ENCODE measurements at regions not wholly inside any gene's neighbourhood (a gene's known extent, or its start where the extent isn't known, plus 50 kb on each side); places are given as distances from the start of the nearest gene placed in this dataset.
"Not testable (repeated sequence)": the region's sequence is repeated elsewhere in the genome, so short reads cannot be mapped to it uniquely, and the experiment has no call there.

GRCh38 chr14:51351997-51352396 is 112.0 kb downstream of the TMX1 start:
- DNase-seq (ENCODE audit: low read depth): no peak

GRCh38 chr14:51353901-51354300 is 113.9 kb downstream of the TMX1 start:
- no peak for DNase-seq (ENCODE audit: low read depth)

- DNase-seq (ENCODE audit: low read depth): no peak
Measured at GRCh38 chr14:51354846-51355245, 114.8 kb downstream of the TMX1 start.

- no peak for DNase-seq (ENCODE audit: low read depth)
Measured at GRCh38 chr14:51356381-51356780, 116.3 kb downstream of the TMX1 start.

GRCh38 chr14:51357250-51357649 is 117.2 kb downstream of the TMX1 start:
- DNase-seq (ENCODE audit: low read depth): no peak

- DNase-seq (ENCODE audit: low read depth): no peak
Measured at GRCh38 chr14:51360592-51360991, 120.5 kb downstream of the TMX1 start.

- DNase-seq (ENCODE audit: low read depth): no peak
Measured at GRCh38 chr14:51365241-51365965, 125.4 kb downstream of the TMX1 start.

GRCh38 chr14:51366460-51366859 is 126.4 kb downstream of the TMX1 start:
- not testable (repeated sequence) for DNase-seq (ENCODE audit: low read depth)

GRCh38 chr14:51366866-51367599 is 127.0 kb downstream of the TMX1 start:
- not testable (repeated sequence) for DNase-seq (ENCODE audit: low read depth)

GRCh38 chr14:51367600-51367931 is 127.5 kb downstream of the TMX1 start:
- DNase-seq (ENCODE audit: low read depth): no peak

- DNase-seq (ENCODE audit: low read depth): no peak
Measured at GRCh38 chr14:51368721-51369163, 128.7 kb downstream of the TMX1 start.

- DNase-seq (ENCODE audit: low read depth): no peak
Measured at GRCh38 chr14:51369814-51370213, 129.8 kb downstream of the TMX1 start.

GRCh38 chr14:51370758-51371386 is 130.8 kb downstream of the TMX1 start:
- DNase-seq (ENCODE audit: low read depth): no peak

- not testable (repeated sequence) for DNase-seq (ENCODE audit: low read depth)
Measured at GRCh38 chr14:51377186-51377585, 137.1 kb downstream of the TMX1 start.

- no peak for DNase-seq (ENCODE audit: low read depth)
Measured at GRCh38 chr14:51382506-51382905, 142.5 kb downstream of the TMX1 start.

GRCh38 chr14:51386411-51386810 is 146.4 kb downstream of the TMX1 start:
- no peak for DNase-seq (ENCODE audit: low read depth)

- no peak for DNase-seq (ENCODE audit: low read depth)
Measured at GRCh38 chr14:51386983-51387735, 147.1 kb downstream of the TMX1 start.

GRCh38 chr14:51392416-51392815 is 152.4 kb downstream of the TMX1 start:
- no peak for DNase-seq (ENCODE audit: low read depth)

GRCh38 chr14:51394384-51394783 is 154.3 kb downstream of the TMX1 start:
- DNase-seq (ENCODE audit: low read depth): no peak

GRCh38 chr14:51394804-51395203 is 154.8 kb downstream of the TMX1 start:
- DNase-seq (ENCODE audit: low read depth): no peak

GRCh38 chr14:51395361-51395849 is 155.4 kb downstream of the TMX1 start:
- no peak for DNase-seq (ENCODE audit: low read depth)

- no peak for DNase-seq (ENCODE audit: low read depth)
Measured at GRCh38 chr14:51396222-51396815, 156.3 kb downstream of the TMX1 start.

All from stimulated activated CD8-positive, alpha-beta memory T cell treated with anti-CD3 and anti-CD28 coated beads, Interleukin-12 subunit alpha, Interleukin-12 subunit beta, amount 100 ng/mL, for 1 hour (primary cell).